ENCODE measurements at regions not wholly inside any gene's neighbourhood (a gene's known extent, or its start where the extent isn't known, plus 50 kb on each side); places are given as distances from the start of the nearest gene placed in this dataset.

GRCh38 chrX:95836517-95836916 is 848.1 kb upstream of the DIAPH2 start:
- POLR2A ChIA-PET, result no interaction called here
- CTCF ChIA-PET, result no interaction called here
- no peak for DNase-seq (ENCODE audit: extremely low spot score)
- TF ChIP-seq CTCF (IDR thresholded peaks at IDR 0.05; ENCODE audit: control extremely low read depth, extremely low read depth, low read depth, missing control alignments), result no peak

GRCh38 chrX:95841863-95842262 is 842.8 kb upstream of the DIAPH2 start:
- no peak for TF ChIP-seq CTCF (IDR thresholded peaks at IDR 0.05; ENCODE audit: control extremely low read depth, extremely low read depth, low read depth, missing control alignments)
- no peak for DNase-seq (ENCODE audit: extremely low spot score)
- ChIA-PET CTCF (no interaction called here), POLR2A (no interaction called here)

GRCh38 chrX:95860127-95860526 is 824.5 kb upstream of the DIAPH2 start:
- DNase-seq (ENCODE audit: extremely low spot score), result no peak
- CTCF ChIA-PET, result no interaction called here
- POLR2A ChIA-PET, result no interaction called here
- no peak for TF ChIP-seq CTCF (IDR thresholded peaks at IDR 0.05; ENCODE audit: control extremely low read depth, extremely low read depth, low read depth, missing control alignments)

- DNase-seq (ENCODE audit: extremely low spot score), result no peak
- ChIA-PET POLR2A (no interaction called here), CTCF (no interaction called here)
- no peak for TF ChIP-seq CTCF (IDR thresholded peaks at IDR 0.05; ENCODE audit: control extremely low read depth, extremely low read depth, low read depth, missing control alignments)
These were observed 809.0 kb upstream of the DIAPH2 start for GRCh38 chrX:95875661-95876060.

- no peak for TF ChIP-seq CTCF (IDR thresholded peaks at IDR 0.05; ENCODE audit: control extremely low read depth, extremely low read depth, low read depth, missing control alignments)
- ChIA-PET CTCF (no interaction called here), POLR2A (no interaction called here)
- DNase-seq (ENCODE audit: extremely low spot score), result no peak
These were observed 805.8 kb upstream of the DIAPH2 start for GRCh38 chrX:95878874-95879273.

- DNase-seq (ENCODE audit: extremely low spot score), result no peak
These were observed 800.5 kb upstream of the DIAPH2 start for GRCh38 chrX:95884186-95884585.

More at GRCh38 chrX:95884186-95884585, 800.5 kb upstream of the DIAPH2 start:
- ChIA-PET POLR2A (no interaction called here), CTCF (no interaction called here)
- no peak for TF ChIP-seq CTCF (IDR thresholded peaks at IDR 0.05; ENCODE audit: control extremely low read depth, extremely low read depth, low read depth, missing control alignments)
